Activated CD4-positive, alpha-beta T cell treated with anti-CD3 and anti-CD28 coated beads for 24 hours (primary cell): ENCODE measurements at regions not wholly inside any gene's neighbourhood (a gene's known extent, or its start where the extent isn't known, plus 50 kb on each side); places are given as distances from the start of the nearest gene placed in this dataset.

Experiments used
- DNase-seq, 2 donors: peaks; one replicate each; pipeline ENCODE4 v3.0.0-alpha.2; 2020; ENCODE audit warnings: low read depth in 2 of 2

- DNase-seq = no peak
These were observed 787.3 kb upstream of the KLHL1 start for GRCh38 chr13:70895599-70895998.

- no peak for DNase-seq
These were observed 786.0 kb upstream of the KLHL1 start for GRCh38 chr13:70894258-70894657.

GRCh38 chr13:70893832-70894231, 785.6 kb upstream of the KLHL1 start:
- DNase-seq = no peak

- DNase-seq = no peak
These were observed 782.0 kb upstream of the KLHL1 start for GRCh38 chr13:70890289-70890688.

- no peak for DNase-seq
These were observed 780.9 kb upstream of the KLHL1 start for GRCh38 chr13:70889163-70889562.

GRCh38 chr13:70884196-70884595, 775.9 kb upstream of the KLHL1 start:
- no peak for DNase-seq

- DNase-seq = no peak
These were observed 766.4 kb upstream of the KLHL1 start for GRCh38 chr13:70874636-70875035.

- DNase-seq = no peak
These were observed 756.5 kb upstream of the KLHL1 start for GRCh38 chr13:70864731-70865130.

GRCh38 chr13:70856711-70857110, 748.5 kb upstream of the KLHL1 start:
- no peak for DNase-seq

GRCh38 chr13:70856025-70856424, 747.8 kb upstream of the KLHL1 start:
- no peak for DNase-seq

GRCh38 chr13:70849222-70849621, 741.0 kb upstream of the KLHL1 start:
- no peak for DNase-seq

- no peak for DNase-seq
These were observed 736.3 kb upstream of the KLHL1 start for GRCh38 chr13:70844391-70845108.

GRCh38 chr13:70842062-70842644, 733.9 kb upstream of the KLHL1 start:
- no peak for DNase-seq

GRCh38 chr13:70841240-70842061, 733.2 kb upstream of the KLHL1 start:
- no peak for DNase-seq

- no peak for DNase-seq
These were observed 727.1 kb upstream of the KLHL1 start for GRCh38 chr13:70835371-70835770.

- no peak for DNase-seq
These were observed 721.5 kb upstream of the KLHL1 start for GRCh38 chr13:70829748-70830147.

GRCh38 chr13:70817576-70817975, 709.3 kb upstream of the KLHL1 start:
- no peak for DNase-seq

GRCh38 chr13:70816853-70817252, 708.6 kb upstream of the KLHL1 start:
- DNase-seq = no peak

GRCh38 chr13:70814684-70815083, 706.4 kb upstream of the KLHL1 start:
- no peak for DNase-seq

GRCh38 chr13:70812481-70812880, 704.2 kb upstream of the KLHL1 start:
- DNase-seq = no peak

GRCh38 chr13:70809588-70809987, 701.3 kb upstream of the KLHL1 start:
- DNase-seq = no peak

- no peak for DNase-seq
These were observed 690.1 kb upstream of the KLHL1 start for GRCh38 chr13:70798385-70798784.

- DNase-seq = no peak
These were observed 687.2 kb upstream of the KLHL1 start for GRCh38 chr13:70795484-70795883.
